Sigmoid colon (tissue), 6 donors: ENCODE measurements at regions not wholly inside any gene's neighbourhood (a gene's known extent, or its start where the extent isn't known, plus 50 kb on each side); places are given as distances from the start of the nearest gene placed in this dataset.
"Not testable (repeated sequence)": the region's sequence is repeated elsewhere in the genome, so short reads cannot be mapped to it uniquely, and the experiment has no call there.

Experiments used
- DNase-seq: peaks from one replicate; pipeline ENCODE4 v3.0.0-alpha.2; 2019
- H3K27ac ChIP-seq, 4 donors: fragments of 200-600 bp; sonication (generic); one replicate each; pipeline ENCODE4 v1.5.1; 2016 to 2019; ENCODE audit warnings: mild to moderate bottlenecking in 1 of 4
- H3K27me3 ChIP-seq, 3 donors: fragments of 200-600 bp; sonication (generic); one replicate each; pipeline ENCODE4 v1.5.1; 2019; ENCODE audit warnings: mild to moderate bottlenecking in 1 of 3
- H3K36me3 ChIP-seq, 4 donors: fragments of 200-600 bp; sonication (generic); one replicate each; pipeline ENCODE4 v1.5.1; 2016 to 2019
- H3K4me1 ChIP-seq, 4 donors: fragments of 200-600 bp; sonication (generic); one replicate each; pipeline ENCODE4 v1.5.1; 2017 to 2019
- H3K4me3 ChIP-seq, 4 donors: fragments of 200-600 bp; sonication (generic); one replicate each; pipeline ENCODE4 v1.5.1; 2017 to 2019; ENCODE audit warnings: mild to moderate bottlenecking in 2 of 4, moderate library complexity in 1 of 4
- H3K9me3 ChIP-seq, 4 donors: fragments of 200-600 bp in 3 of 4; sonication (generic) in 3 of 4; one replicate each; pipeline versions ENCODE4 v1.5.1 to v1.6.1; 2013 to 2019
- EP300 ChIP-seq, 4 donors: sonication (generic); formaldehyde crosslinking; IDR thresholded peaks; one replicate each; pipeline ENCODE4 v1.6.1; 2017; ENCODE audit warnings: antibody characterized with exemption in 4 of 4
- POLR2A ChIP-seq, 2 donors: fragments of 450-650 bp; IDR thresholded peaks; one replicate each; pipeline ENCODE4 v1.6.1; 2016; ENCODE audit warnings: antibody characterized with exemption in 2 of 2, mild to moderate bottlenecking in 2 of 2, moderate library complexity in 2 of 2
- POLR2AphosphoS5 ChIP-seq, 4 donors: sonication (generic); formaldehyde crosslinking; IDR thresholded peaks; one replicate each; pipeline ENCODE4 v1.6.1; 2017; ENCODE audit warnings: antibody characterized with exemption in 4 of 4
- WGBS, 2 donors: extraction: QIAGEN DNeasy Blood & Tissue Kit; methylation state at CpG; one replicate each; pipeline ENCODE4 v1.1.7; 2013; 5-methylcytosine and 5-hydroxymethylcytosine counted together
- intact Hi-C: fragments of 100-400 bp; cut with DNase I; formaldehyde crosslinking; loops from one replicate; pipeline ENCODE4 v1.15.1; 2023
- TF ChIP-seq, protein P1 (sequence below), 4 experiments: fragments of 450-650 bp in 3 of 4; fragments of 200-600 bp in 1 of 4; IDR thresholded peaks; one replicate each; pipeline ENCODE4 v1.5.1; 2016 to 2019; ENCODE audit warnings: antibody characterized with exemption in 4 of 4, mild to moderate bottlenecking in 3 of 4, moderate library complexity in 2 of 4
- donor health status: healthy with polysubstance abuse.
- donor health status: healthy.

DNA sequence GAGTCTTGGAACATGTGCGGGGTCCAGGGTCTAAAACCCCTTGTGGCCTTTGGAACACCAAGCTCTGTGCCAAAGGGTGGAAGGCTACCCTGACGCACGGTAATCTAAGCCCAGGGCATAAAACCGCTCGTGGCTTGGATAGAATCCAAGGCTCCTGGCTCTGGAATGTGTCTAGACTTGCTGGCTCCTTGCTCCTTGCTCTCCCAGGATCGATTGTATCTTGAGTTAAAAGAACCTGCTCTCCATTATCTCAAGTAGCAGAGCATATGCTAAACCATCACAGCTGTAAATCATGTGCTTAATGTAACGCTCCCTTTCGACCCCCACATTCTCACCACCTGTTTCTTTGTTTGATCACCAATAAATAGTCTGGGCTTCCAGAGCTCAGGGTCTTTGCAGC, 50.3 kb downstream of the TLCD4 start:
- H3K9me3 ChIP-seq, intact Hi-C loops, H3K27ac ChIP-seq, H3K4me3 ChIP-seq, H3K36me3 ChIP-seq, DNase-seq, H3K27me3 ChIP-seq: not testable (repeated sequence)
- 25 to 45% methylated on average over 8 of the region's 8 CpGs for WGBS, 2 donors
- H3K4me1 ChIP-seq, result peaks cover 0 to 24% (median 14%) of the 10 kb centered on the region in 4 donors

DNA sequence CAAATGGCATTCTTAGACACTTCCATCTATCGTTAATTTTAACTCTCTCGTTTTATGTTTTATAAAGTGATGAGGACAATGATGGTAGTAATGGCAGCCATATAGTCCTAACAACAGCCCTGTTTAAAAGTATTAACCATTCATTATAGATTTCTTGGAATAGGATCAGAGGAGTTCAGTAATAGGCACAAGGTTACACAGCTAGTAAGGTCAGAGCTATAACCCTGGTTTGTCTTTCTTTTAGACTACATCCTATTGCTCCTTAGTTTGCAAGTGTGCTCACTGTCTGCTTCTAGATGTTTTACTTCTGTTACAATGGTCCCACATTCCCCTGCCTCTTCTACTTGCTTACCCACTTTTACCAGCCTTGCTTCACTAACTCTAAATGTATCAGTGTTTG, 50.9 kb downstream of the TLCD4 start:
- H3K4me3 ChIP-seq, result no peak overlapping the region
- WGBS, 2 donors, result 94 to 96% methylated on average over 2 of the region's 2 CpGs
- H3K9me3 ChIP-seq, result peaks cover 0 to 7% (median 0%) of the 10 kb centered on the region in 4 donors
- no peak for DNase-seq
- no peak overlapping the region for H3K27ac ChIP-seq
- TF ChIP-seq EP300 (IDR thresholded peaks at IDR 0.05) (no peak), POLR2AphosphoS5 (IDR thresholded peaks at IDR 0.05) (no peak), POLR2A (IDR thresholded peaks at IDR 0.05) (no peak)
- TF ChIP-seq, protein P1, sequence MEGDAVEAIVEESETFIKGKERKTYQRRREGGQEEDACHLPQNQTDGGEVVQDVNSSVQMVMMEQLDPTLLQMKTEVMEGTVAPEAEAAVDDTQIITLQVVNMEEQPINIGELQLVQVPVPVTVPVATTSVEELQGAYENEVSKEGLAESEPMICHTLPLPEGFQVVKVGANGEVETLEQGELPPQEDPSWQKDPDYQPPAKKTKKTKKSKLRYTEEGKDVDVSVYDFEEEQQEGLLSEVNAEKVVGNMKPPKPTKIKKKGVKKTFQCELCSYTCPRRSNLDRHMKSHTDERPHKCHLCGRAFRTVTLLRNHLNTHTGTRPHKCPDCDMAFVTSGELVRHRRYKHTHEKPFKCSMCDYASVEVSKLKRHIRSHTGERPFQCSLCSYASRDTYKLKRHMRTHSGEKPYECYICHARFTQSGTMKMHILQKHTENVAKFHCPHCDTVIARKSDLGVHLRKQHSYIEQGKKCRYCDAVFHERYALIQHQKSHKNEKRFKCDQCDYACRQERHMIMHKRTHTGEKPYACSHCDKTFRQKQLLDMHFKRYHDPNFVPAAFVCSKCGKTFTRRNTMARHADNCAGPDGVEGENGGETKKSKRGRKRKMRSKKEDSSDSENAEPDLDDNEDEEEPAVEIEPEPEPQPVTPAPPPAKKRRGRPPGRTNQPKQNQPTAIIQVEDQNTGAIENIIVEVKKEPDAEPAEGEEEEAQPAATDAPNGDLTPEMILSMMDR (IDR thresholded peaks at IDR 0.05), result no peak
- intact Hi-C loops, result no loop called here
- no peaks in the 10 kb centered on the region for H3K27me3 ChIP-seq
- peaks cover 0 to 27% (median 14%) of the 10 kb centered on the region in 4 donors for H3K4me1 ChIP-seq
- peaks cover 0 to 9% (median 0%) of the 10 kb centered on the region in 4 donors for H3K36me3 ChIP-seq

DNA sequence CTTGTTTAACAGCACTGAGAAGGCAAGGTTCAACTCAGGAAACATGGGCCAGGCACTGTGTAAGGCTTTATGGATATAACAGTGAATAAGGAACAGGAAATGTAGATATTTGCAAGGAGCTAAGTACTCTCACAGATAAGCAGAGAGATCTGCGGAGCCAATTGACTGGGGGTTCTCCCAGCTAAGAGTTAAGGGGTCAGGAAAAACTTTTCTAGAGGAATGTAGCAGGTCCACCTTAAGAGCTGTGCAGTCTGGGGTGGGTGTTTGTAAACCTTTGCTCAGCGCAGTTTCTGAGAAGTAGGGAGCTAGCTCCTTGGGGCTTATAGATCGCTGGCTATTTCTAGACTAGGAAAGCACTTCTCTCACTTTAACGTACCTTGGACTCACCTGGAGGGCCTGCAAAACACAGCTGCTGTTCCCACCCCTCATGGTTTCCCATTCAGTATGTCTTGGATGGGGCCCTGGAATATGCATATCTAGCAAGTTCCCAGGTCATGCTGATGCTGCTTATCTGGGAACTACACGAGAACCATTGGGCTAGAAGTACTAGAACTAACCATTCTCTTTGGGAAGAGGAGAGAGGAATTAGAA, 51.7 kb downstream of the TLCD4 start:
- no peaks in the 10 kb centered on the region for H3K27me3 ChIP-seq
- intact Hi-C loops, result no loop called here

DNA sequence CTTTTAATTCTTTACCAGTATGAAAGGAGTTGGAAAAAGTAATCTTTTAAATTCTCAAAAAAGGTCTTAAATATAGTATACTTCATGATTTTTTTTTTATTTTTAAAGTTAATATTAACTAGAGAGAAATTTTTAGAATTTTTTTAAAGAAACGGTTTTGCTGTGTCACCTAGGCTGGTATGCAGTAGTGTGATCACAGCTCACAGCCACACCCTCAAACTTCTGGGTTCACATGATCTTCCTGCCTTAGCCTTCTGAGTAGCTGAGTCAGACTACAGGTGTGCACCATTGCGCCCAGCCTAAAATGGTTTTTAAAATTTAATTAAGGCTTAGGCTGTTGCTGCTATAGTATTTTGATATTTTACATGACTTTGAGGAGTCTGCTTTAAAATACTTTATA, 52.4 kb downstream of the TLCD4 start:
- intact Hi-C loops, result no loop called here
- WGBS, 2 donors, result 62% methylated on average over 2 of the region's 2 CpGs
- no peak overlapping the region for H3K4me3 ChIP-seq
- peaks cover 0 to 27% (median 14%) of the 10 kb centered on the region in 4 donors for H3K4me1 ChIP-seq
- H3K27ac ChIP-seq, result no peak overlapping the region
- no peak for DNase-seq
- TF ChIP-seq EP300 (IDR thresholded peaks at IDR 0.05), result no peak
- no peaks in the 10 kb centered on the region for H3K27me3 ChIP-seq
- no peaks in the 10 kb centered on the region for H3K9me3 ChIP-seq
- H3K36me3 ChIP-seq, result no peaks in the 10 kb centered on the region

More for the DNA sequence above, 51.7 kb downstream of the TLCD4 start:
- Histone ChIP-seq H3K27ac (no peak overlapping the region), H3K4me3 (no peak overlapping the region), H3K4me1 (peaks cover 0 to 27% (median 14%) of the 10 kb centered on the region in 4 donors), H3K36me3 (peaks cover 0 to 4% (median 0%) of the 10 kb centered on the region in 4 donors), H3K9me3 (peaks cover 0 to 3% (median 0%) of the 10 kb centered on the region in 4 donors)
- 91 to 95% methylated on average over 5 of the region's 5 CpGs for WGBS, 2 donors
- TF ChIP-seq EP300 (IDR thresholded peaks at IDR 0.05) (no peak), POLR2AphosphoS5 (IDR thresholded peaks at IDR 0.05) (no peak), POLR2A (IDR thresholded peaks at IDR 0.05) (no peak)
- TF ChIP-seq, protein P1 (IDR thresholded peaks at IDR 0.05), result no peak
- DNase-seq, result no peak

DNA sequence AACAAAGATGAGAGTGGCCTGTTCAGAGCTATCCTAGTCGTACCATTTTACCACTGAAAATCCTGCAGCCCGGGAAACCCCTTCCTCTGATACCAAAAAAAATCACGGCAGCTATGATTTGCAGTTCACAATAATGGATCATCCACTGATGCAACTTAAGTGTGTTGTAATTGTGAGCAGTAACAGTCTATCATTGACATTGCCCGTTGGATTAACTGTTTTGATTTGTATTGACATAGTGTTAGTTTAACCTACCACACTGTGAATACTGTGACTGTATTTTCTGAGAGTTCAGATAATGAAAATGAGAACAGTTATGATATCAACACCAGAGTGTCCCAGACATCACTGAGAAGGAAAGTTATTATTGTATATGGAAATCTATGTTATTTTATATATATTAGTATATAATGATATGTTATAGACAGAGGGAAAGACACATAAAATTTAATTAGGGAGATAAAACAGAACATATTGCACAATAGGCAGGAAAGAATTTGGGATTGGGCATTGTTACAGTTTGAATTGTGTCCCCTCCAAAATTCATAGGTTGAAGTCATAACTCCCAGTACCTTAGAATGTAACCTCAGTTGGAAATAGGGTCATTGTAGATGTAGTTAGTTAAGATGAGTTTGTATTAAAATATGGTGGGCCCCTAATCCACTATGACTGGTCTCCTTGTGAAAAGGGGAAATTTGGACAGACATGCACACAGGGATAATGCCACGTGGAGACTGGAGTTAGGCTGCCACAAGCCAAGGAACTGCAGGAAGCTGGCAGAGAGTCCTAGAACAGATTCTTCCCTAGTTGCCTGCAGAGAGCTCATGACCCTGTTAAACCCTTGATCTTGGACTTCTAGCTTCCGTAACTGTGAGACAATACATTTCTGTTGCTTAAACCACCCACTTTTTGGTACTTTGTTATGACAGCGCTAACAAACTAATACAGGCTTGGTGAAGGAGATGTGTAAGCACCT, 54.4 kb downstream of the TLCD4 start:
- no peak for DNase-seq
- TF ChIP-seq EP300 (IDR thresholded peaks at IDR 0.05) (no peak), POLR2A (IDR thresholded peaks at IDR 0.05) (no peak)
- TF ChIP-seq, protein P1 (IDR thresholded peaks at IDR 0.05), result no peak
- H3K9me3 ChIP-seq, result no peaks in the 10 kb centered on the region
- H3K4me1 ChIP-seq, result peaks cover 0 to 27% (median 14%) of the 10 kb centered on the region in 4 donors
- H3K27me3 ChIP-seq, result no peaks in the 10 kb centered on the region
- intact Hi-C loops, result no loop called here
- H3K36me3 ChIP-seq, result no peaks in the 10 kb centered on the region
- no peak overlapping the region for H3K4me3 ChIP-seq
- 90 to 91% methylated on average over 7 of the region's 7 CpGs for WGBS, 2 donors
- H3K27ac ChIP-seq, result no peak overlapping the region
